Lung (tissue), 11 donors: ENCODE measurements at regions not wholly inside any gene's neighbourhood (a gene's known extent, or its start where the extent isn't known, plus 50 kb on each side); places are given as distances from the start of the nearest gene placed in this dataset.

Source experiments
- ATAC-seq: fragments of 200-7000 bp; cut with Tn5 transposase; one replicate; pipeline ENCODE4 v1.9.1; 2020; ENCODE audit warnings: moderate number of reproducible peaks; ENCODE audit not compliant: insufficient read depth, low FRiP score
- DNase-seq, 3 donors: peaks; one replicate each; pipeline ENCODE4 v3.0.0-alpha.2; 2013 to 2017
- H3K27ac ChIP-seq, 2 donors: one replicate each; pipeline ENCODE4 v1.5.1; 2013; ENCODE audit warnings: mild to moderate bottlenecking in 2 of 2, moderate library complexity in 2 of 2, control low read depth in 1 of 2, inconsistent platforms in 1 of 2, low read depth in 1 of 2, low read length in 1 of 2
- H3K27me3 ChIP-seq, 3 donors: one replicate each; pipeline ENCODE4 v1.5.1; 2013; ENCODE audit warnings: low read length in 2 of 3; ENCODE audit not compliant: control insufficient read depth in 3 of 3, insufficient read depth in 3 of 3
- H3K36me3 ChIP-seq, 4 donors: one replicate each; pipeline ENCODE4 v1.5.1; 2013; ENCODE audit warnings: low read length in 4 of 4, mild to moderate bottlenecking in 1 of 4, moderate library complexity in 1 of 4; ENCODE audit not compliant: control insufficient read depth in 4 of 4, insufficient read depth in 4 of 4
- H3K4me1 ChIP-seq, 5 donors: one replicate each; pipeline ENCODE4 v1.5.1; 2013; ENCODE audit warnings: low read length in 5 of 5, mild to moderate bottlenecking in 2 of 5, moderate library complexity in 1 of 5; ENCODE audit not compliant: control insufficient read depth in 5 of 5, insufficient read depth in 5 of 5
- H3K4me3 ChIP-seq: one replicate; pipeline ENCODE4 v1.5.1; 2013; ENCODE audit warnings: mild to moderate bottlenecking, control low read depth, moderate library complexity
- H3K9ac ChIP-seq, 2 donors: one replicate each; pipeline ENCODE4 v1.5.1; 2013; ENCODE audit warnings: low read length in 2 of 2, control low read depth in 1 of 2; ENCODE audit not compliant: insufficient read depth in 1 of 2
- H3K9me3 ChIP-seq, 4 donors: one replicate each; pipeline ENCODE4 v1.5.1; 2013; ENCODE audit warnings: low read length in 3 of 4, mild to moderate bottlenecking in 1 of 4, moderate library complexity in 1 of 4; ENCODE audit not compliant: control insufficient read depth in 4 of 4, insufficient read depth in 3 of 4
- WGBS, 2 donors: extraction: QIAGEN DNeasy Blood & Tissue Kit; methylation state at CpG; one replicate each; pipeline ENCODE4 v1.1.7; 2013; 5-methylcytosine and 5-hydroxymethylcytosine counted together
- TF ChIP-seq, protein P1 (sequence below): IDR thresholded peaks from 2 replicates; pipeline ENCODE4 v1.5.1; 2012; ENCODE audit warnings: mild to moderate bottlenecking; ENCODE audit errors: control extremely low read depth, extremely low read depth
- donor health status: control.
- donor health status: control.
- donor health status: Bipolar disorder and iron deficiency.
- donor health status: healthy.
- donor health status: DM: yes; HTN: yes; CAD: no.

DNA sequence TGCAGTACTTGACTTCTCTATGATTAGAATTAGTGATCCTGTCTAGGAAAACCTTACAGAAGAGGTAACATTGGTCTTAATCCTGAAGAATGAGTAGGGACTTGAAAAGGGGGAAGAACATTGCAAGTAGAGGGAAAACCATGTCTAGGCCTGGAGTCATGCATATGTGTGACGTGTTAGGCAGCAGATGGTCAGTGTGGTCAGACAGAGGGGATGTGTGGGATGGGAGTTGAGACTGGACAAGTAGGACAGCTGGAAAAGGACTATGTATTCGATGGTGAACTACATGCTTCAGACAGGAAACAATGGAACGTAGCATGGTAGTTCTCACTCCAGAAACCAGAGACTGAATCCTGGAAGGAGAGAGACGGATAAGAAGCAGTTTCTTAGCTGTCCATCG lies 235.6 kb upstream of the LRTM1 start:
- TF ChIP-seq, protein P1, sequence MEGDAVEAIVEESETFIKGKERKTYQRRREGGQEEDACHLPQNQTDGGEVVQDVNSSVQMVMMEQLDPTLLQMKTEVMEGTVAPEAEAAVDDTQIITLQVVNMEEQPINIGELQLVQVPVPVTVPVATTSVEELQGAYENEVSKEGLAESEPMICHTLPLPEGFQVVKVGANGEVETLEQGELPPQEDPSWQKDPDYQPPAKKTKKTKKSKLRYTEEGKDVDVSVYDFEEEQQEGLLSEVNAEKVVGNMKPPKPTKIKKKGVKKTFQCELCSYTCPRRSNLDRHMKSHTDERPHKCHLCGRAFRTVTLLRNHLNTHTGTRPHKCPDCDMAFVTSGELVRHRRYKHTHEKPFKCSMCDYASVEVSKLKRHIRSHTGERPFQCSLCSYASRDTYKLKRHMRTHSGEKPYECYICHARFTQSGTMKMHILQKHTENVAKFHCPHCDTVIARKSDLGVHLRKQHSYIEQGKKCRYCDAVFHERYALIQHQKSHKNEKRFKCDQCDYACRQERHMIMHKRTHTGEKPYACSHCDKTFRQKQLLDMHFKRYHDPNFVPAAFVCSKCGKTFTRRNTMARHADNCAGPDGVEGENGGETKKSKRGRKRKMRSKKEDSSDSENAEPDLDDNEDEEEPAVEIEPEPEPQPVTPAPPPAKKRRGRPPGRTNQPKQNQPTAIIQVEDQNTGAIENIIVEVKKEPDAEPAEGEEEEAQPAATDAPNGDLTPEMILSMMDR, result no peak
- Histone ChIP-seq H3K4me1 (peaks cover 0 to 3% (median 0%) of the 10 kb centered on the region in 5 donors), H3K36me3 (no peaks in the 10 kb centered on the region), H3K9ac (no peak overlapping the region), H3K9me3 (peaks cover 0 to 4% (median 0%) of the 10 kb centered on the region in 4 donors), H3K27ac (no peak overlapping the region), H3K27me3 (no peaks in the 10 kb centered on the region), H3K4me3 (no peak overlapping the region)
- WGBS, 2 donors, result 84 to 90% methylated on average over 5 of the region's 5 CpGs
- no peak for ATAC-seq
- DNase-seq, result no peak

DNA sequence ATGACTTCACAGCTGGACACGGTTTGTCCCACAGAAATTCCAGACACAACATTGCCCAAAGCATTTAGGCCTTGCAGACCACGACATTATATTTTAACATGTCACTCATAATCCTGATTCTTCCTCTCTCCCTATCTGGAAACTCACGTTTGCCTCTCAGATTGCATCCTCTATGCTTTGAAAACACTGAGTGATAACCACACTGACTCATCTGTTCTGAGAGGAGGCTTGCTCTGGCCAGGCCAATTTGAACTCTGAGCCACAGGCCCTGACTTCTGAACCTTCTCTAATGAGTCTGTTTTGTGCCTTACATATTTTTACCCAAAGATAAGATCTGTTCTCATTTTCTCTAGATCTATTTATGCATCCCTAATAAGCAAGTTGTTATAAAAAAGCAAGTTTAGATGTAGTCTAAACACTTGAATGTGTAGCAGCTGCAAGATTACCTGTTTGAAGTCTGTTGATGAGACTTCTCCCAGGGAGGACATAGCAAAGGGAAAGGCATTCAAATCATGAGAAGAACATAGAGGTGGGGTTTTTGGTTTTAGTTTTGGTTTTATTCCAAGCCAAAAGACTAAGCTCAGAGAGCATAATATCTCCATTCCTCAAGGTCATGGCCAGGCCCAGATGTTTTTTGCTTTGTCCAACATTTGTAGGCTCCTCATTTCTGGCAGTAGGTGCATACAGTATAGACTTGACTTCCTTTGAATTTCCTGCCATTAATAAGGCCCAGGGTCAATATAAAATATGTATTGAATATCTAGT lies 234.4 kb upstream of the LRTM1 start:
- Histone ChIP-seq H3K36me3 (no peaks in the 10 kb centered on the region), H3K9me3 (peaks cover 0 to 4% (median 0%) of the 10 kb centered on the region in 4 donors), H3K27ac (no peak overlapping the region), H3K27me3 (no peaks in the 10 kb centered on the region), H3K4me1 (peaks cover 0 to 2% (median 0%) of the 10 kb centered on the region in 5 donors), H3K9ac (no peak overlapping the region), H3K4me3 (no peak overlapping the region)
- TF ChIP-seq, protein P1, result no peak
- DNase-seq, result no peak
- 63 to 70% methylated on average over 3 of the region's 3 CpGs for WGBS, 2 donors
- ATAC-seq, result no peak

DNA sequence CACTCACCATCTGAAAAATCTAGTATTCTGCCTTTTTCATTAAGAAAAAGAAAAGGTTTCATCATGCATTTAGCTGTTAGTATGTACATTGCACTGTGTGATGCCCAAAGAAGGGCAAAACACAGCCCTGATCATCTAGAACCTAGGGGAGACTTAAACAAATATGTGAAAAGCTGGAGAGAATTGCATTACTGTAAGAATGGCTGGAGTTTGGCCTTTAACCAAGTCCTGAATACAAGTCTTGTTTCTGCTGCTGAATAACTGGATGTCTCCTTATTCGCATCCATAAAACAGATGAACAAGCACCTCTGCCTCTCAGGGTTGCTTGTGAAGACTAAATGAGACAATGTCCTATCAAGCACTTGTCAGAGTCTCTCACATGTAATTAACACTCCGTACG lies 233.4 kb upstream of the LRTM1 start:
- Histone ChIP-seq H3K4me1 (no peaks in the 10 kb centered on the region), H3K27ac (no peak overlapping the region), H3K9ac (no peak overlapping the region), H3K4me3 (no peak overlapping the region), H3K27me3 (no peaks in the 10 kb centered on the region), H3K36me3 (no peaks in the 10 kb centered on the region), H3K9me3 (peaks cover 0 to 4% (median 0%) of the 10 kb centered on the region in 4 donors)
- TF ChIP-seq, protein P1, result no peak
- no peak for ATAC-seq
- no peak for DNase-seq
- WGBS, 2 donors, result 71 to 90% methylated on average over 3 of the region's 3 CpGs
